CD4-positive, alpha-beta T cell (primary cell): ENCODE measurements at regions not wholly inside any gene's neighbourhood (a gene's known extent, or its start where the extent isn't known, plus 50 kb on each side); places are given as distances from the start of the nearest gene placed in this dataset.
"Not testable (repeated sequence)": the region's sequence is repeated elsewhere in the genome, so short reads cannot be mapped to it uniquely, and the experiment has no call there.

Source experiments
- ATAC-seq: fragments of 200-7000 bp; cut with Tn5 transposase; one replicate; pipeline ENCODE4 v1.10.0; 2022; ENCODE audit warnings: mild to moderate bottlenecking; ENCODE audit not compliant: poor library complexity
- CTCF ChIA-PET: fragments of 350-600 bp; sonication (Branson Sonifier 250); formaldehyde crosslinking; loops from one replicate; lab custom pipeline; 2021; ENCODE audit warnings: antibody characterized with exemption, inconsistent platforms; lab: Charles Lee
- POLR2A ChIA-PET: fragments of 350-600 bp; sonication (Branson Sonifier 250); formaldehyde crosslinking; loops from one replicate; lab custom pipeline; 2021; ENCODE audit warnings: antibody characterized with exemption, inconsistent platforms; lab: Charles Lee
- DNase-seq, 14 experiments: peaks; one replicate each; pipeline ENCODE4 v3.0.0-alpha.2; 2013 to 2020; ENCODE audit warnings: mixed read lengths in 2 of 14
- H3K27ac ChIP-seq, 2 donors: one replicate each; pipeline versions ENCODE4 v1.5.1 to v1.7.0; 2013; ENCODE audit warnings: low read length in 2 of 2, low read depth in 1 of 2, mild to moderate bottlenecking in 1 of 2
- H3K27me3 ChIP-seq, 2 experiments: 1 replicate in 1 of 2; 2 replicates in 1 of 2; pipeline versions ENCODE4 v1.6.1 to v1.7.0; 2013; ENCODE audit warnings: low read length in 2 of 2, control low read depth in 1 of 2, mild to moderate bottlenecking in 1 of 2, moderate library complexity in 1 of 2; ENCODE audit not compliant: insufficient read depth in 2 of 2, control insufficient read depth in 1 of 2
- H3K36me3 ChIP-seq: one replicate; pipeline ENCODE4 v1.6.1; 2013; ENCODE audit warnings: low read length, control low read depth; ENCODE audit not compliant: insufficient read depth
- H3K4me1 ChIP-seq: one replicate; pipeline ENCODE4 v1.6.1; 2013; ENCODE audit warnings: low read length, control low read depth; ENCODE audit not compliant: insufficient read depth
- H3K4me3 ChIP-seq: one replicate; pipeline ENCODE4 v1.5.1; 2013; ENCODE audit warnings: mild to moderate bottlenecking, low read length, moderate library complexity
- H3K9me3 ChIP-seq, 2 experiments: 1 replicate in 1 of 2; 2 replicates in 1 of 2; pipeline versions ENCODE4 v1.6.1 to v1.7.0; 2013; ENCODE audit warnings: low read length in 2 of 2, mild to moderate bottlenecking in 2 of 2, control low read depth in 1 of 2, moderate library complexity in 1 of 2; ENCODE audit not compliant: control insufficient read depth in 1 of 2, insufficient read depth in 1 of 2
- H3K27ac Mint-ChIP-seq: one replicate; pipeline ENCODE4 v1.8.0; 2020; ENCODE audit warnings: mixed read lengths
- H3K27me3 Mint-ChIP-seq: one replicate; pipeline ENCODE4 v1.8.0; 2021; ENCODE audit warnings: mixed read lengths
- H3K36me3 Mint-ChIP-seq: one replicate; pipeline ENCODE4 v1.8.0; 2021; ENCODE audit warnings: low read depth, mixed read lengths
- H3K4me1 Mint-ChIP-seq: one replicate; pipeline ENCODE4 v1.8.0; 2021; ENCODE audit warnings: low read depth, mixed read lengths
- H3K4me3 Mint-ChIP-seq: one replicate; pipeline ENCODE4 v1.8.0; 2020; ENCODE audit warnings: mild to moderate bottlenecking, mixed read lengths
- H3K9me3 Mint-ChIP-seq: one replicate; pipeline ENCODE4 v1.8.0; 2020; ENCODE audit warnings: mixed read lengths
- intact Hi-C, 2 experiments: fragments of 100-400 bp; cut with DNase I in 1 of 2; cut with micrococcal nuclease in 1 of 2; formaldehyde crosslinking; loops; one replicate each; pipeline versions ENCODE4 v1.15.1 to v1.9.0; 2023 to 2025; cut with DNase I, micrococcal nuclease
- TF ChIP-seq, protein P1 (sequence below): fragments of 200-600 bp; IDR thresholded peaks from one replicate; pipeline ENCODE4 v1.8.0; 2022; ENCODE audit warnings: antibody characterized with exemption, mild to moderate bottlenecking

DNA sequence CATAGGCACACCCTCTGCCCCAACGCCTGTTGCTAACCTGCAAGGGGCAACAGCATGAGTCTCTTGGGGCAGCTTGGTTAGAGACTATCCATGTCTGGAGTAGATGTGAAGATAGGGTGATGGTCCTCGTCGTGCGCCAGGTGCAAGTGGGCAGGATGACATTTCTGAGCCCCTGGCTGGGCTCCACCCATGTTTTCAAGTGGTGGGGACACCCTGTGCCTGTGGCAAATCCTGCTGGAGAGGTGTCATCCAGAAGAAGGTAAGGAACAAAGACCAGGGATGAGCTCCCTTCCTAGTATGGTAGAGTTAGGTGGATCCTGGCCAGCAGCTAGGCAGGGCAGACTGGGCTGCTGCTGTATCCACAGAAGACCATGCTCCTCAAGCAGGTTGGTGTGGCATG, 152.6 kb downstream of the ABHD5 start:
- Histone ChIP-seq H3K27ac (no peak overlapping the region), H3K27me3 (peaks cover 0 to 4% of the 10 kb centered on the region in 2 experiments), H3K4me1 (no peaks in the 10 kb centered on the region), H3K4me3 (no peak overlapping the region), H3K9me3 (peaks cover 6% of the 10 kb centered on the region in 2 experiments), H3K36me3 (no peaks in the 10 kb centered on the region)
- ATAC-seq: no peak
- TF ChIP-seq, protein P1, sequence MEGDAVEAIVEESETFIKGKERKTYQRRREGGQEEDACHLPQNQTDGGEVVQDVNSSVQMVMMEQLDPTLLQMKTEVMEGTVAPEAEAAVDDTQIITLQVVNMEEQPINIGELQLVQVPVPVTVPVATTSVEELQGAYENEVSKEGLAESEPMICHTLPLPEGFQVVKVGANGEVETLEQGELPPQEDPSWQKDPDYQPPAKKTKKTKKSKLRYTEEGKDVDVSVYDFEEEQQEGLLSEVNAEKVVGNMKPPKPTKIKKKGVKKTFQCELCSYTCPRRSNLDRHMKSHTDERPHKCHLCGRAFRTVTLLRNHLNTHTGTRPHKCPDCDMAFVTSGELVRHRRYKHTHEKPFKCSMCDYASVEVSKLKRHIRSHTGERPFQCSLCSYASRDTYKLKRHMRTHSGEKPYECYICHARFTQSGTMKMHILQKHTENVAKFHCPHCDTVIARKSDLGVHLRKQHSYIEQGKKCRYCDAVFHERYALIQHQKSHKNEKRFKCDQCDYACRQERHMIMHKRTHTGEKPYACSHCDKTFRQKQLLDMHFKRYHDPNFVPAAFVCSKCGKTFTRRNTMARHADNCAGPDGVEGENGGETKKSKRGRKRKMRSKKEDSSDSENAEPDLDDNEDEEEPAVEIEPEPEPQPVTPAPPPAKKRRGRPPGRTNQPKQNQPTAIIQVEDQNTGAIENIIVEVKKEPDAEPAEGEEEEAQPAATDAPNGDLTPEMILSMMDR: no peak
- Mint-ChIP-seq H3K4me1 (no peaks in the 10 kb centered on the region), H3K4me3 (no peak overlapping the region), H3K27ac (no peak overlapping the region), H3K27me3 (peaks cover 38% of the 10 kb centered on the region), H3K36me3 (no peaks in the 10 kb centered on the region), H3K9me3 (peaks cover 9% of the 10 kb centered on the region)
- ChIA-PET CTCF (no interaction called here), POLR2A (no interaction called here)
- intact Hi-C loops: no loop called here
- no peak for DNase-seq

DNA sequence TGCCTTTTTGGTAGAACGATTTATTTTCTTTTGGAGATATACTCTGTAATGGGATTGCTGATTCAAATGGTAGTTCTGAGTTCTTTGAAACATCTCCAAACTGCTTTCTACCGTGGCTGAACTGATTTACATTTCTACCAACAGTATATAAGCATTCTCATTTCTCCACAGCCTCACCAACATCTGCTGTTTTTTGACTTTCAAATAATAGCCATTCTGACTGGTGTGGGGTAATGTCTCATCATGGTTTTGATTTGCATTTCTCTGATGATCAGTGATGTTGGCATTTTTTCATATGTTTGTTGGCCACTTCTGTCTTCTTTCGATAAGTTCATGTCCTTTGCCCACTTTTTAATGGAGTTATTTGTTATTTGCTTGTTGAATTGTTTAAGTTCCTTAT, 154.0 kb downstream of the ABHD5 start:
- Mint-ChIP-seq H3K27me3 (peaks cover 42% of the 10 kb centered on the region), H3K9me3 (peaks cover 9% of the 10 kb centered on the region)

DNA sequence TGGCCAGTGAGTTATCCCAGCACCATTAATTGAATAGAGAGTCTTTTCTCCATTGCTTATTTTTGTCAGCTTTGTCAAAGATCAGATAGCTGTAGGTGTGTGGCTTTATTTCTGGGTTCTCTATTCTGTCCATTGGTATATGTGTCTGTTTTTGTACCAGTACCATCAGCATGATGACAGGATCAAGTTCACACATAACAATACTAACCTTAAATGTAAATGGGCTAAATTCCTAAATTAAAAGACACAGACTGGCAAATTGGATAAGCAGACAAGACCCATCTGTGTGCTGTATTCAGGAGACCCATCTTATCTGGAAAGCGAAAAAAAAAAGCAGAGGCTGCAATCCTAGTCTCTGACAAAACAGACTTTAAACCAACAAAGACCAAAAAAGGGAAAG, 154.8 kb downstream of the ABHD5 start:
- H3K9me3 Mint-ChIP-seq: peaks cover 11% of the 10 kb centered on the region
- H3K27ac ChIP-seq, H3K36me3 Mint-ChIP-seq, CTCF ChIA-PET, H3K27me3 ChIP-seq, ATAC-seq, H3K4me1 Mint-ChIP-seq, H3K27ac Mint-ChIP-seq, H3K36me3 ChIP-seq, DNase-seq, H3K4me3 Mint-ChIP-seq, H3K4me3 ChIP-seq, H3K4me1 ChIP-seq, POLR2A ChIA-PET, intact Hi-C loops: not testable (repeated sequence)
- peaks cover 38% of the 10 kb centered on the region for H3K27me3 Mint-ChIP-seq
- peaks cover 6 to 17% of the 10 kb centered on the region in 2 experiments for H3K9me3 ChIP-seq

More for the DNA sequence above, 154.0 kb downstream of the ABHD5 start:
- Histone ChIP-seq H3K36me3 (no peaks in the 10 kb centered on the region), H3K27me3 (peaks cover 0 to 4% of the 10 kb centered on the region in 2 experiments), H3K9me3 (peaks cover 6 to 16% of the 10 kb centered on the region in 2 experiments), H3K27ac (no peak overlapping the region), H3K4me1 (no peaks in the 10 kb centered on the region), H3K4me3 (no peak overlapping the region)
- no peak for ATAC-seq
- DNase-seq: no peak
- ChIA-PET CTCF (no interaction called here), POLR2A (no interaction called here)
- Mint-ChIP-seq H3K27ac (no peak overlapping the region), H3K4me3 (no peak overlapping the region), H3K36me3 (no peaks in the 10 kb centered on the region), H3K4me1 (no peaks in the 10 kb centered on the region)
- intact Hi-C loops: no loop called here
- TF ChIP-seq, protein P1: no peak

DNA sequence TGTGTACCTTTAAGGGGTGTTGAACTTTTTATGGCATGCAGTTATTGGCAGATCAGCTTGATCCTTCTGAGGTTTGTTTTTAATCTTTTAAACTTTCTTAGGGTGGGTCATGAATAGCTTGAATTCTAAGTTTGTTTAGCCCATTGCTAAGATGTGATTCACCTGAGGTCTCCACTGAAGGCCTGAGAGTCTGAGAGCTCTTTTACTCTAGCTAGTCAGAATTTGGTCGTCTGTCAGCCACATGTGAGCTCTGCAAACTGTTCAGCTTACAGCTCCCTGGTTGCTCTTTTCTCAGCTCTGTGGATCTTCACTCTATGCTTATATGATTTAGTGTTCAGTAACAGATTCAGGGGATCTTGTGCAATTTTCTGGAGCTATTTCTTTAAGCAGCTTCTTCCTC, 161.3 kb downstream of the ABHD5 start:
- no peak for DNase-seq
- H3K4me1 Mint-ChIP-seq: no peaks in the 10 kb centered on the region
- H3K27ac Mint-ChIP-seq: no peak overlapping the region
- Histone ChIP-seq H3K27ac (no peak overlapping the region), H3K9me3 (peaks cover 0 to 11% of the 10 kb centered on the region in 2 experiments), H3K4me3 (no peak overlapping the region), H3K27me3 (peaks cover 21 to 25% of the 10 kb centered on the region in 2 experiments), H3K36me3 (no peaks in the 10 kb centered on the region), H3K4me1 (peaks cover 2% of the 10 kb centered on the region)
- no peak for ATAC-seq
- peaks cover 5% of the 10 kb centered on the region for H3K9me3 Mint-ChIP-seq
- H3K4me3 Mint-ChIP-seq: no peak overlapping the region
- intact Hi-C loops: no loop called here
- peaks cover 43% of the 10 kb centered on the region for H3K27me3 Mint-ChIP-seq
- TF ChIP-seq, protein P1: no peak
- H3K36me3 Mint-ChIP-seq: no peaks in the 10 kb centered on the region
- ChIA-PET POLR2A (no interaction called here), CTCF (interaction anchor here (1.1 kb wide), 1 partner anchor 20 kb away, joined by 3 read pairs; no protein-coding TSS in a partner anchor)
